ENCODE measurements at regions not wholly inside any gene's neighbourhood (a gene's known extent, or its start where the extent isn't known, plus 50 kb on each side); places are given as distances from the start of the nearest gene placed in this dataset.

DNA sequence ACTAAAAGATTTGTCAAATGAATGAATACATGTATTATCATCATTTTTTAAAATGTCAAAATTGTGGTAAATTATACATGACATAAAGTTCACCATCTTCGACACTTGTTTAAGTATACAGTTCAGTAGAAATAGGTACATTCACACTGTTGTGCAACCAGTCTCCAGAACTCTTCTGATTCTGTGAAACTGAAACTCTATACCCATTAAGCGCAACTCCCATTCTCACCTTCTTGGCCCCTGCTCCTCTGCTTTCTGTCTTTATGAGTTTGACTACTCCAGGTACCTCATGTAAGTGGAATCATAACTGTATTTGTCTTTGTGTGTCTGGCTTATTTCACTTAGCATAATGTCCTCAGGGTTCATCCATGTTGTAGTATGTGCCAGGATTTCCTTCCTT, 50.1 kb upstream of the KBTBD8 start:
- no peaks in the 10 kb centered on the region for H3K9me3 ChIP-seq (ENCODE audit: low read depth, low read length, poor library complexity, severe bottlenecking)
- TF ChIP-seq, protein P1, sequence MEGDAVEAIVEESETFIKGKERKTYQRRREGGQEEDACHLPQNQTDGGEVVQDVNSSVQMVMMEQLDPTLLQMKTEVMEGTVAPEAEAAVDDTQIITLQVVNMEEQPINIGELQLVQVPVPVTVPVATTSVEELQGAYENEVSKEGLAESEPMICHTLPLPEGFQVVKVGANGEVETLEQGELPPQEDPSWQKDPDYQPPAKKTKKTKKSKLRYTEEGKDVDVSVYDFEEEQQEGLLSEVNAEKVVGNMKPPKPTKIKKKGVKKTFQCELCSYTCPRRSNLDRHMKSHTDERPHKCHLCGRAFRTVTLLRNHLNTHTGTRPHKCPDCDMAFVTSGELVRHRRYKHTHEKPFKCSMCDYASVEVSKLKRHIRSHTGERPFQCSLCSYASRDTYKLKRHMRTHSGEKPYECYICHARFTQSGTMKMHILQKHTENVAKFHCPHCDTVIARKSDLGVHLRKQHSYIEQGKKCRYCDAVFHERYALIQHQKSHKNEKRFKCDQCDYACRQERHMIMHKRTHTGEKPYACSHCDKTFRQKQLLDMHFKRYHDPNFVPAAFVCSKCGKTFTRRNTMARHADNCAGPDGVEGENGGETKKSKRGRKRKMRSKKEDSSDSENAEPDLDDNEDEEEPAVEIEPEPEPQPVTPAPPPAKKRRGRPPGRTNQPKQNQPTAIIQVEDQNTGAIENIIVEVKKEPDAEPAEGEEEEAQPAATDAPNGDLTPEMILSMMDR (conservative IDR thresholded peaks at IDR 0.05; ENCODE audit: low read depth, low read length) = no peak
- no peak for TF ChIP-seq EZH2 (IDR thresholded peaks at IDR 0.05; ENCODE audit: borderline replicate concordance, low read depth, low read length, poor library complexity, severe bottlenecking)
- no TSS peak for BruUV-seq (replicated peaks)
- H3K27ac ChIP-seq (ENCODE audit: low read depth, low read length, poor library complexity, severe bottlenecking) = no peak overlapping the region
- DNase-seq (ENCODE audit: low spot score) = no peak
- no peaks in the 10 kb centered on the region for H3K36me3 ChIP-seq (ENCODE audit: insufficient read depth, low read length, poor library complexity, severe bottlenecking)
- POLR2A ChIA-PET (ENCODE audit: low non-redundant PET) = no interaction called here
- no peaks in the 10 kb centered on the region for H3K4me1 ChIP-seq (ENCODE audit: insufficient read depth, low read length, poor library complexity, severe bottlenecking)
- H3K4me3 ChIP-seq (ENCODE audit: low read depth, low read length, poor library complexity, severe bottlenecking) = no peak overlapping the region
- CTCF ChIA-PET = interaction anchor here (0.5 kb wide), 1 partner anchor 22 kb away, joined by 3 read pairs; no protein-coding TSS in a partner anchor
- intact Hi-C loops (cut with micrococcal nuclease; ENCODE audit: unreplicated experiment) = no loop called here
- H3K27me3 ChIP-seq (replicated peaks; ENCODE audit: insufficient read depth, low read depth, low read length, poor library complexity) = peaks cover 4% of the 10 kb centered on the region
